ENCODE measurements at regions not wholly inside any gene's neighbourhood (a gene's known extent, or its start where the extent isn't known, plus 50 kb on each side); places are given as distances from the start of the nearest gene placed in this dataset.

GRCh38 chr19:29031216-29031615 is 181.7 kb downstream of the UQCRFS1 start:
- Histone ChIP-seq H3K36me3 (no peaks in the 10 kb centered on the region), H3K4me1 (no peaks in the 10 kb centered on the region), H3K4me3 (no peak overlapping the region), H3K27me3 (no peaks in the 10 kb centered on the region), H3K27ac (no peak overlapping the region), H3K9me3 (peaks cover 0 to 5% (median 0%) of the 10 kb centered on the region in 4 donors)
- no peak for DNase-seq
- intact Hi-C loops (cut with DNase I): no loop called here
- TF ChIP-seq EP300 (IDR thresholded peaks at IDR 0.05): no peak
- TF ChIP-seq POLR2A (IDR thresholded peaks at IDR 0.05): no peak
- no peak for TF ChIP-seq POLR2AphosphoS5 (IDR thresholded peaks at IDR 0.05)
- TF ChIP-seq, protein P1, sequence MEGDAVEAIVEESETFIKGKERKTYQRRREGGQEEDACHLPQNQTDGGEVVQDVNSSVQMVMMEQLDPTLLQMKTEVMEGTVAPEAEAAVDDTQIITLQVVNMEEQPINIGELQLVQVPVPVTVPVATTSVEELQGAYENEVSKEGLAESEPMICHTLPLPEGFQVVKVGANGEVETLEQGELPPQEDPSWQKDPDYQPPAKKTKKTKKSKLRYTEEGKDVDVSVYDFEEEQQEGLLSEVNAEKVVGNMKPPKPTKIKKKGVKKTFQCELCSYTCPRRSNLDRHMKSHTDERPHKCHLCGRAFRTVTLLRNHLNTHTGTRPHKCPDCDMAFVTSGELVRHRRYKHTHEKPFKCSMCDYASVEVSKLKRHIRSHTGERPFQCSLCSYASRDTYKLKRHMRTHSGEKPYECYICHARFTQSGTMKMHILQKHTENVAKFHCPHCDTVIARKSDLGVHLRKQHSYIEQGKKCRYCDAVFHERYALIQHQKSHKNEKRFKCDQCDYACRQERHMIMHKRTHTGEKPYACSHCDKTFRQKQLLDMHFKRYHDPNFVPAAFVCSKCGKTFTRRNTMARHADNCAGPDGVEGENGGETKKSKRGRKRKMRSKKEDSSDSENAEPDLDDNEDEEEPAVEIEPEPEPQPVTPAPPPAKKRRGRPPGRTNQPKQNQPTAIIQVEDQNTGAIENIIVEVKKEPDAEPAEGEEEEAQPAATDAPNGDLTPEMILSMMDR (IDR thresholded peaks at IDR 0.05): no peak
- WGBS, 2 donors: 18 to 59% methylated on average over 1 of the region's 1 CpG

GRCh38 chr19:29029268-29029958 is 183.5 kb downstream of the UQCRFS1 start:
- TF ChIP-seq, protein P1 (IDR thresholded peaks at IDR 0.05): no peak
- TF ChIP-seq POLR2A (IDR thresholded peaks at IDR 0.05) (no peak), POLR2AphosphoS5 (IDR thresholded peaks at IDR 0.05) (no peak), EP300 (IDR thresholded peaks at IDR 0.05) (no peak)
- Histone ChIP-seq H3K36me3 (no peaks in the 10 kb centered on the region), H3K4me3 (no peak overlapping the region), H3K27ac (no peak overlapping the region), H3K9me3 (peaks cover 0 to 5% (median 0%) of the 10 kb centered on the region in 4 donors), H3K4me1 (no peaks in the 10 kb centered on the region), H3K27me3 (no peaks in the 10 kb centered on the region)
- intact Hi-C loops (cut with DNase I): no loop called here
- DNase-seq: no peak
- WGBS, 2 donors: 74 to 76% methylated on average over 11 of the region's 11 CpGs

GRCh38 chr19:29022599-29022998 is 190.4 kb downstream of the UQCRFS1 start:
- TF ChIP-seq POLR2AphosphoS5 (IDR thresholded peaks at IDR 0.05) (no peak), POLR2A (IDR thresholded peaks at IDR 0.05) (no peak), EP300 (IDR thresholded peaks at IDR 0.05) (no peak)
- TF ChIP-seq, protein P1 (IDR thresholded peaks at IDR 0.05): no peak
- Histone ChIP-seq H3K4me3 (no peak overlapping the region), H3K27ac (no peak overlapping the region), H3K36me3 (no peaks in the 10 kb centered on the region), H3K9me3 (no peaks in the 10 kb centered on the region), H3K4me1 (no peaks in the 10 kb centered on the region), H3K27me3 (peaks cover 0 to 9% (median 0%) of the 10 kb centered on the region in 3 donors)
- 31 to 41% methylated on average over 8 of the region's 8 CpGs for WGBS, 2 donors
- no peak for DNase-seq
- intact Hi-C loops (cut with DNase I): no loop called here

GRCh38 chr19:29022165-29022564 is 190.8 kb downstream of the UQCRFS1 start:
- Histone ChIP-seq H3K9me3 (no peaks in the 10 kb centered on the region), H3K36me3 (no peaks in the 10 kb centered on the region), H3K27me3 (peaks cover 0 to 13% (median 0%) of the 10 kb centered on the region in 3 donors), H3K27ac (no peak overlapping the region), H3K4me1 (no peaks in the 10 kb centered on the region), H3K4me3 (no peak overlapping the region)
- TF ChIP-seq EP300 (IDR thresholded peaks at IDR 0.05) (no peak), POLR2AphosphoS5 (IDR thresholded peaks at IDR 0.05) (no peak), POLR2A (IDR thresholded peaks at IDR 0.05) (no peak)
- TF ChIP-seq, protein P1 (IDR thresholded peaks at IDR 0.05): no peak
- 83 to 87% methylated on average over 10 of the region's 10 CpGs for WGBS, 2 donors
- no peak for DNase-seq
- intact Hi-C loops (cut with DNase I): no loop called here

Data from sigmoid colon (tissue), 6 donors.